Renal pelvis (tissue), 1 donor: ENCODE measurements at regions not wholly inside any gene's neighbourhood (a gene's known extent, or its start where the extent isn't known, plus 50 kb on each side); places are given as distances from the start of the nearest gene placed in this dataset.

Experiments
- DNase-seq: peaks from one replicate; pipeline ENCODE4 v3.0.0-alpha.2; 2013

- DNase-seq: peak; percentile 36
Observed at GRCh38 chr9:113740508-113741500, 135.3 kb upstream of the ZNF618 start.

- no peak for DNase-seq
Observed at GRCh38 chr9:113741886-113742854, 133.9 kb upstream of the ZNF618 start.

DNA sequence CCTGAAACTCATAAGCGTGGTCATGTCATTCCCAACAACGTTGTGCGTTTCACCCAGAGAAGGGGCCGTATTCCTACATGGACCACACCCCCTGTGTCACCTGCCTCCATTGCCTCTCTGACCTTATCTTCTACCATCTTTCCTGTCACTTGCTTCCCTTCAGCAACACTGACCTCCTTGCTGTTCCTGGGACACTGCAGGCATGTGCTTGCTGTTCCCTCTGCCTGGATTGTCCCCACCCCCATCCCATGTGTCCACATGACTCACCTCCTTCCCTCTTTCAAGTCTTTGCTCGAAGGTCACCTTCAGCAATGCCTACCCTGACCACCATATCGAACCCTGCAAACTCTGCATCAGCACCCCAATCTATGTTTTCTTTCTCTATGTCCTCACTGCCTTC, 133.2 kb upstream of the ZNF618 start:
- DNase-seq: no peak

DNA sequence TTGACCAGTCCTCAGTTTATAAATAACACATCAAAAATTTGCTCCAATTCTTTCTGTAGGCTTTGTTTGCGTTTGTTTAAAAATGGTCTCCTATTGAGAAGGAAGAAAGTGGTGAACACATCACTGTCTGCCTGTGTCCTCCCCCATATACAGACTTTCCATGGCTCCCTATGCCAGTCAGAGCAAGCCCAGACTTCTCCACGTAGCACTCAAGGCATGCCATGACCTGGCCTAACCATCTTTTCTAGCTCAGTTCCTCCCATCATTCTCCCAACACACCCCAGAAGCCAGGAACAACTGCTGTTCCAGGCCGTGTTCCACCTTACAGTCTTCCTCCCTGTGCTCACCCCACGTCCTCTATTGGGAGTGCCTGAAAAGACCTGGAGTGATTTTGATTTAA, 129.6 kb upstream of the ZNF618 start:
- DNase-seq: no peak

DNA sequence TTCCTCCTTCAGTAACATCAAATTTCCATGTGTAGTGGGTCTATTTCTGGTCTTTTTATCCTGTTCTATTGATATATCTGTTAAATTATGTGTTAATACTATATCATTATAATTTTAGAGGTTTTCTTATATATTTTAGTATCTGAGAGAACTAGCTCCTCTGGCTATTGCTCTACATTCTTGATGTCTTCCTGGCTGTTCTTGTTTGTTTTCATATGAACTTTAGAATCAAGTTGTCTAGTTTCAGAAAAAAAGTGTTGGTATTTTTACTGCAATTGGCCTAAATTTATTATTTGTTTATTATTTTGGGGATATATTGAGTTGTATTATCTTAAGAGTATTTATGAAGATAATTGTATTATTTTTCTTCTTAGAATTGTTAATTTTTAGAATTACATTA, 128.0 kb upstream of the ZNF618 start:
- DNase-seq: no peak

- no peak for DNase-seq
Observed at GRCh38 chr9:113753398-113754119, 122.5 kb upstream of the ZNF618 start.

DNA sequence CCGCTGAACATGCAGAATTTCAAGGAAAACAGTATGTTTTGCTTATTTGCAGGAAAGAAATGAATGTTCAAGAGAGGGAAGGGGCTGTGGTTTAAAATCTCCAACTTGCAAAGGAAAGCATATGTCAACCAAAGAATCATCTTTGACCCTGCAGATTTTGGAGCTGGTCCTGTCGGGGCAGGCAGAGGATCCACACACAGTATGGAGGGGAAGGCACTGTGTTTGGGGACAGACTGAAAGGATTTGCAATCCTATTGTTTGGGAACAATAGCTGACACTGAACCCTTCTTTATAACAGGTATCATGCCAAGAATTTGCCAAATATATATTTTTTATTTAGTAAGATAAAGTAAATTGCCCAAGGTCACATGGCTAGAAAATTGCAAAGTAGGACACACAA, 121.4 kb upstream of the ZNF618 start:
- no peak for DNase-seq

DNA sequence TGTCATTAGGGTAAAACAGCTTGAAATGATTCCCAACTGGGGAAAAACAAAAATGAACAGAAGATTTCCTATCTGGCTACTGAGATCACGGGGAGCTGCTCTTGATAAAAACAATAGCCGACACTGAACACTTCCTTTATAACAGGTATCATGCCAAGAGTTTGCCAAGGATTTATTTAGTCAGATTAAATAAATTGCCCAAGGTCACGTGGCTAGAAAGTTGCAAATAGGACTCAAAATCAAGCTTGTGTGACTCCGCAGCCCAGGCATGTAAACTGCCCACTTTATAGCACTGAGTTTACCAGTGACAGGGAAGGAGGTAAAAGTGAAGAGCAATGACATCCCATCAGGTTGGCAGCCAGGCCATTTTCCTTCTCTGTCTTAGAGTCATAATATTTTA, 120.7 kb upstream of the ZNF618 start:
- no peak for DNase-seq

DNA sequence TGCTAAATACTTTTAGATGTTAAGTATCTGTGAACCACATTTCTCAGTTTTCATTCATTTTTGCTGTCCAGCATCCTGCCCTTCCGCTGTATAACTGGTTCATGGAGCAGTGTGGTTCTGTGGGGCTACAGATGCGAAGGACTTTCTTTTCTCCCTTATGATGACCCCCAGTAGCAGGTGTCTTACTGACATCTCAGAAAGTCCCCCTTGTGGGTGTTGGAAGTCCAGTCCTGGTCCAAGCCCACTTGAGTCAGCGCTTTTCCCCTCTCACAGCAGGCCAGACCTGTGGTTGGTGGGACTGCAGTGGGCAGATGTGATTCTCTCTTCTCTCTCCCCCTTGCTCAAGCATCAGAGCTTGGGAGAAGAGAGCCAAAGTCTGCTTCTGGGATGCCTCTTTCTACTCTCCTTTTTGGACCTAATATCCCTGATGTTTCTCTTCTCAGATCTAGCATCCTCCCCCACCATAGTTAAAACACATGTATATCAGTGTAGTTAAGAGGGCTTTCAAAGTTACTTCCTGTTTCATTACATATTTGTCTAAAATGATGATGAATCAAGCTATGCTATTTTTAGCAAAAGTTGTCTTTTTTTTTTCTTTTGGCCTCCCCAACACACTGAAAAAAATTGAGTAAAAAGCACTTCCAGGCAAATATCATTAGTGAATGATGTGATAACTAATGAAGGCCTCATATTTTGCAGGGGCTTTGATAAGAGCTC, 119.5 kb upstream of the ZNF618 start:
- DNase-seq: no peak

DNA sequence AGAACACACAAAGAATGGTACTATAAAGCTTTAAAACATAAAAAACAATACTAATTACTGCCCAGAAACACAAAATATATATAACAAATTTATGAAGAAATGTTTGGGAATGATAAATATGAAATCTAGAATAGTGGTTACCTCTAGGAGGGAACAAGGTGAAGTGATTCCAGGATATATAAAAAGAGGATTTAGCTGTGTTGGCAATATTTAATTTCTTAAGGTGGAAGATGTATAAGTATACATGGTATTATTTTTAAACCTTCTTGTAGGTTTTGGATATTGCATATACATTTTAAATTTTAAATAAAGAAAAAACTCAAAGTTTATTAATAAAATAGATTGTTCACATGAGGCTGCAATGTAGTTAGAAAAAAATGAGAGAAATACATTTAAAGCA, 112.7 kb upstream of the ZNF618 start:
- DNase-seq: no peak

GRCh38 chr9:113764572-113764971, 111.5 kb upstream of the ZNF618 start:
- DNase-seq: no peak

DNA sequence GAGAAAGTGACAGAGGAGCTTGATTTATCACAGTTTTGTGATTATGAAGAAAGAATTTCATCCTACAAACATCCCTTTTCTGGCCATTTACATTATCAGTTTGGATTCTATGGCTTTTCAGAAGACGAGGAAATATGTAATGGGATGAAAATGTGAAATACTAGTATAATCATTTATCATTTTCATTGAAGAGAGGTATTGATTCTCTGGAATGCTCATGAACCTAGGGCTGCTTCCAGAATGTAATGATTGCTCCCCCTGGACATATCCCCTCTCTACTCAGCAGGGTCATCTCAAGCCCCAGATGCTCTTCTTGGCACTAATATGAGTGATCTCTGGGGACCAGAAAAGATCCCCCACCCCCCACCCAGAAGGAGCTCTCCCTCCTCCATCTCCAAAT, 106.7 kb upstream of the ZNF618 start:
- no peak for DNase-seq

DNA sequence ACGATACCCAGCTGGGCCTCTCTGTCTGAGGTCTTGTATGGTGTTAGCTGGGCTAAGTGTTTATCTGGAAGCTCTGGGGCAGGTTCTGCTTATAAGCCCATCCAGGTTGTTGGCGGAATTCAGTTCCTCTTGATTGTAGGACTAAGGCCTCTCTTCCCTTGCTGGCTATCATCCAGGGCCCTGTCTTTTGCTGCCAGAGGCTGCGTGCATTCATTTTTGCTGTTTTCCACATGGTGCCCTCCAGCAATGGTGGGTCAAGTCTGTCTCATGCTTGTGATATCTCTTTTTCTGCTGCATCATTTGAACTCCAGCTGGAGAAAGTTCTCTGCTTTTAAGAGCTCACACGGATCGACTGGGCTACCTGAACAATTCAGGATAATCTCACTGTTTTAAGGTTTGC, 105.7 kb upstream of the ZNF618 start:
- DNase-seq: no peak

- DNase-seq: no peak
Observed at GRCh38 chr9:113771199-113771598, 104.9 kb upstream of the ZNF618 start.

- peak; percentile 53 for DNase-seq
Observed at GRCh38 chr9:113772121-113772810, 103.8 kb upstream of the ZNF618 start.

- DNase-seq: no peak
Observed at GRCh38 chr9:113774963-113775362, 101.1 kb upstream of the ZNF618 start.

GRCh38 chr9:113775749-113776148, 100.4 kb upstream of the ZNF618 start:
- DNase-seq: no peak

DNA sequence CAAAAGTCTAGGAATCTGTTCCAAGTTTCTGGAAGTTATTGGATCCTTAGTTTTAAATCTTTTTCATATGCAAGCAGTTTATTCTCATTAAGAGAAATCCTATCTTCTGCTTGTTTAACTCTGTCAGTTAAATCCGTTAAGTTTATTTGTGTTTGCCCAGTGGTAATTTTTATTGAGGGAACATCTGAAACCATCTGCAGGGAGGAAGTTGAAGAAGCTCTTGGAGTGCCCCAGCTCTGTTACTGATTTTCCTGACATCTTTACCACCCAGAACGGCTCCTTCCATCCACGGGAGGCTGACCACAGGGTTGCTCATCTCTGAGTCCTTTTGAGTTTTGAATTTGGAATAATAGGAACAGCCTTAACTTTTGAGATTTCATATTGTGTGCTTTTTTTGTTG, 99.9 kb upstream of the ZNF618 start:
- DNase-seq: no peak

GRCh38 chr9:113781381-113781780, 94.7 kb upstream of the ZNF618 start:
- no peak for DNase-seq

GRCh38 chr9:113781896-113782295, 94.2 kb upstream of the ZNF618 start:
- no peak for DNase-seq

- DNase-seq: no peak
Observed at GRCh38 chr9:113783475-113783874, 92.6 kb upstream of the ZNF618 start.
